H1 (cell line): ENCODE measurements at regions not wholly inside any gene's neighbourhood (a gene's known extent, or its start where the extent isn't known, plus 50 kb on each side); places are given as distances from the start of the nearest gene placed in this dataset.

Experiments used
- CTCF ChIA-PET: fragments of 300-600 bp; sonication (Branson Sonifier 250); formaldehyde crosslinking; loops from one replicate; lab custom pipeline; 2021; ENCODE audit not compliant: partially characterized antibody; lab: Charles Lee
- POLR2A ChIA-PET: fragments of 300-600 bp; sonication (Branson Sonifier 250); formaldehyde crosslinking; loops from one replicate; lab custom pipeline; 2021; ENCODE audit warnings: inconsistent platforms; ENCODE audit not compliant: partially characterized antibody; lab: Charles Lee
- DNase-seq, 2 experiments: peaks; one replicate each; pipeline versions ENCODE4 v3.0.0 to v3.0.0-alpha.2; 2010 to 2022; ENCODE audit warnings: low spot score in 2 of 2, low read depth in 1 of 2, mixed read lengths in 1 of 2
- FAIRE-seq: peaks from 2 replicates; lab custom pipeline; 2011; peaks lifted over from hg19 to GRCh38; lab: Jason Lieb, UNC
- H2AFZ ChIP-seq: 2 replicates; pipeline ENCODE4 v1.8.1; 2012; ENCODE audit warnings: low read length, inconsistent platforms
- H2AK5ac ChIP-seq: 2 replicates; pipeline ENCODE4 v1.6.1; 2013; ENCODE audit warnings: low read depth, low read length
- H2BK120ac ChIP-seq: replicated peaks from 2 replicates; pipeline ENCODE3; 2013; ENCODE audit warnings: low read depth, low read length, inconsistent platforms
- H2BK12ac ChIP-seq: 2 replicates; pipeline ENCODE4 v1.6.1; 2013; ENCODE audit warnings: low read depth, low read length
- H2BK15ac ChIP-seq: 2 replicates; pipeline ENCODE4 v1.6.1; 2013; ENCODE audit warnings: low read length
- H2BK20ac ChIP-seq: 2 replicates; pipeline ENCODE4 v1.6.1; 2013; ENCODE audit warnings: low read length
- H2BK5ac ChIP-seq: 2 replicates; pipeline ENCODE4 v1.6.1; 2013; ENCODE audit warnings: low read depth, low read length
- H3K14ac ChIP-seq: 2 replicates; pipeline ENCODE4 v1.6.1; 2013; ENCODE audit warnings: inconsistent platforms; ENCODE audit not compliant: insufficient read length
- H3K18ac ChIP-seq: 2 replicates; pipeline ENCODE4 v1.6.1; 2013; ENCODE audit warnings: low read length; ENCODE audit errors: extremely low read depth
- H3K23ac ChIP-seq: 2 replicates; pipeline ENCODE4 v1.6.1; 2013; ENCODE audit warnings: inconsistent platforms; ENCODE audit not compliant: insufficient read length
- H3K23me2 ChIP-seq: 2 replicates; pipeline ENCODE4 v1.6.1; 2013; ENCODE audit warnings: low read depth, low read length
- H3K27ac ChIP-seq: 2 replicates; pipeline ENCODE4 v1.6.1; 2011; ENCODE audit warnings: low read depth, low read length, inconsistent platforms
- H3K27me3 ChIP-seq, 4 experiments: replicated peaks in 1 of 4; 1 replicate in 1 of 4; 2 replicates in 3 of 4; pipeline versions ENCODE4 v1.6.1 to v1.8.1; 2011 to 2013; ENCODE audit warnings: low read length in 3 of 4, mild to moderate bottlenecking in 3 of 4, inconsistent platforms in 2 of 4, mixed read lengths in 2 of 4, moderate library complexity in 1 of 4; ENCODE audit not compliant: control insufficient read depth in 3 of 4, insufficient read depth in 3 of 4; ENCODE audit errors: extremely low read depth in 1 of 4
- H3K36me3 ChIP-seq, 4 experiments: 2 replicates each; pipeline versions ENCODE4 v1.6.1 to v1.8.1; 2011 to 2013; ENCODE audit warnings: mild to moderate bottlenecking in 4 of 4, low read length in 3 of 4, moderate library complexity in 2 of 4, control low read depth in 1 of 4, inconsistent platforms in 1 of 4; ENCODE audit not compliant: insufficient read depth in 4 of 4, control insufficient read depth in 2 of 4
- H3K4ac ChIP-seq: replicated peaks from 2 replicates; pipeline ENCODE3; 2013; ENCODE audit warnings: low read length, low read depth, mixed read lengths, inconsistent platforms; ENCODE audit not compliant: insufficient read length
- H3K4me1 ChIP-seq, 4 experiments: replicated peaks in 1 of 4; 1 replicate in 1 of 4; 2 replicates in 3 of 4; pipeline versions ENCODE4 v1.6.1 to v1.8.1; 2011 to 2013; ENCODE audit warnings: low read length in 3 of 4, inconsistent platforms in 2 of 4, mixed read lengths in 1 of 4; ENCODE audit not compliant: insufficient read depth in 4 of 4, control insufficient read depth in 3 of 4
- H3K4me2 ChIP-seq, 2 experiments: 2 replicates each; pipeline versions ENCODE4 v1.6.1 to v1.8.1; 2011 to 2013; ENCODE audit warnings: low read depth in 2 of 2, low read length in 2 of 2, control low read depth in 1 of 2, inconsistent platforms in 1 of 2, mild to moderate bottlenecking in 1 of 2; ENCODE audit not compliant: insufficient read depth in 1 of 2
- H3K4me3 ChIP-seq, 4 experiments: fragments of 200-600, 300-600 bp in 1 of 4; sonication (generic), shearing (Covaris generic), sonication (Bioruptor Twin) in 1 of 4; 2 replicates each; pipeline versions ENCODE4 v1.5.1 to v1.8.1; 2011 to 2016; ENCODE audit warnings: low read length in 4 of 4, low read depth in 3 of 4, control low read depth in 2 of 4, inconsistent platforms in 2 of 4, mild to moderate bottlenecking in 2 of 4, mixed read lengths in 1 of 4, moderate library complexity in 1 of 4; ENCODE audit not compliant: insufficient read depth in 2 of 4; ENCODE audit errors: extremely low read depth in 1 of 4
- H3K56ac ChIP-seq: replicated peaks from 2 replicates; pipeline ENCODE3; 2013; ENCODE audit warnings: low read depth, mild to moderate bottlenecking, mixed read lengths, low read length, inconsistent platforms; ENCODE audit not compliant: insufficient read length
- H3K79me1 ChIP-seq: 2 replicates; pipeline ENCODE4 v1.6.1; 2013; ENCODE audit warnings: low read depth, low read length, control low read depth
- H3K79me2 ChIP-seq, 2 experiments: 2 replicates each; pipeline versions ENCODE4 v1.6.1 to v1.8.1; 2012 to 2013; ENCODE audit warnings: low read length in 2 of 2, mild to moderate bottlenecking in 2 of 2, inconsistent platforms in 1 of 2; ENCODE audit not compliant: insufficient read depth in 2 of 2, control insufficient read depth in 1 of 2
- H3K9ac ChIP-seq, 4 experiments: replicated peaks in 1 of 4; 1 replicate in 1 of 4; 2 replicates in 3 of 4; pipeline versions ENCODE4 v1.6.1 to v1.8.1; 2011 to 2013; ENCODE audit warnings: low read depth in 3 of 4, low read length in 3 of 4, control low read depth in 2 of 4, mild to moderate bottlenecking in 2 of 4, moderate library complexity in 2 of 4, inconsistent platforms in 1 of 4; ENCODE audit errors: extremely low read depth in 1 of 4
- H3K9me3 ChIP-seq, 2 experiments: 2 replicates each; pipeline versions ENCODE4 v1.6.1 to v1.8.1; 2012 to 2013; ENCODE audit warnings: mild to moderate bottlenecking in 2 of 2, moderate library complexity in 2 of 2, control low read depth in 1 of 2, inconsistent platforms in 1 of 2, low read depth in 1 of 2, low read length in 1 of 2, mixed read lengths in 1 of 2; ENCODE audit not compliant: insufficient read depth in 2 of 2
- H4K20me1 ChIP-seq, 2 experiments: replicated peaks in 1 of 2; 2 replicates each; pipeline versions ENCODE3 to v1.8.1; 2011 to 2013; ENCODE audit warnings: inconsistent platforms in 2 of 2, low read length in 2 of 2, mild to moderate bottlenecking in 1 of 2; ENCODE audit not compliant: insufficient read depth in 2 of 2, control insufficient read depth in 1 of 2
- H4K5ac ChIP-seq: 2 replicates; pipeline ENCODE4 v1.6.1; 2013; ENCODE audit warnings: low read length, low read depth, mixed read lengths, inconsistent platforms; ENCODE audit not compliant: insufficient read length
- H4K8ac ChIP-seq: 2 replicates; pipeline ENCODE4 v1.8.0; 2013; ENCODE audit warnings: mild to moderate bottlenecking, moderate library complexity, low read length, inconsistent platforms; ENCODE audit not compliant: insufficient read depth; ENCODE audit errors: extremely low read depth
- H4K91ac ChIP-seq: replicated peaks from 2 replicates; pipeline ENCODE3; 2013; ENCODE audit warnings: low read length, mixed read lengths, inconsistent platforms; ENCODE audit not compliant: insufficient read length
- ATF2 ChIP-seq: IDR thresholded peaks from 2 replicates; pipeline ENCODE4 v1.6.1; 2012; ENCODE audit warnings: low read length, inconsistent platforms
- CBX5 ChIP-seq: fragments of 300-800, 300-1000 bp; sonication (generic); IDR thresholded peaks from 2 replicates; pipeline ENCODE4 v1.7.1; 2016; ENCODE audit warnings: antibody characterized with exemption, low read length, low read depth
- EP300 ChIP-seq, 2 experiments: IDR thresholded peaks; 1 replicate in 1 of 2; 2 replicates in 1 of 2; pipeline ENCODE4 v1.6.1; 2011 to 2012; ENCODE audit warnings: low read depth in 2 of 2, low read length in 2 of 2, mild to moderate bottlenecking in 2 of 2, borderline replicate concordance in 1 of 2, inconsistent platforms in 1 of 2, moderate library complexity in 1 of 2
- GTF2F1 ChIP-seq: IDR thresholded peaks from 2 replicates; pipeline ENCODE4 v1.6.1; 2012; ENCODE audit warnings: low read depth, low read length, improper control_type of control experiment, borderline replicate concordance
- HDAC2 ChIP-seq, 2 experiments: fragments of 300-600 bp in 1 of 2; sonication (generic) in 1 of 2; IDR thresholded peaks; 2 replicates each; pipeline ENCODE4 v1.6.1; 2011 to 2012; ENCODE audit warnings: low read depth in 2 of 2, low read length in 2 of 2, mild to moderate bottlenecking in 2 of 2, moderate library complexity in 2 of 2, borderline replicate concordance in 1 of 2, inconsistent platforms in 1 of 2
- KDM4A ChIP-seq: IDR thresholded peaks from one replicate; pipeline ENCODE4 v1.7.1; 2012; ENCODE audit warnings: low read depth, mild to moderate bottlenecking, moderate library complexity, low read length, inconsistent platforms; ENCODE audit not compliant: severe bottlenecking
- KDM5A ChIP-seq: fragments of 200-600 bp; IDR thresholded peaks from 2 replicates; pipeline ENCODE4 v1.7.1; 2012; ENCODE audit warnings: mild to moderate bottlenecking, low read length, inconsistent platforms, mixed read lengths
- SIN3A ChIP-seq, 2 experiments: IDR thresholded peaks in 1 of 2; conservative IDR thresholded peaks in 1 of 2; 2 replicates each; pipeline ENCODE4 v1.6.1; 2011 to 2012; ENCODE audit warnings: low read length in 2 of 2, improper control_type of control experiment in 1 of 2, low read depth in 1 of 2, mild to moderate bottlenecking in 1 of 2
- TBP ChIP-seq: IDR thresholded peaks from 2 replicates; pipeline ENCODE4 v1.6.1; 2011; ENCODE audit warnings: low read depth, low read length, improper control_type of control experiment
- WGBS, 2 experiments: shearing (Covaris generic) in 1 of 2; methylation state at CpG; one replicate each; pipeline versions ENCODE4 v1.1.6 to v1.1.7; 2013 to 2015; ENCODE audit warnings: low lambda C conversion rate in 2 of 2, mixed read lengths in 2 of 2, inconsistent platforms in 1 of 2, low coverage in 1 of 2, missing lambda C conversion rate in 1 of 2; ENCODE audit not compliant: insufficient replicate concordance in 2 of 2, insufficient coverage in 1 of 2, insufficient read length in 1 of 2; ENCODE audit errors: extremely low coverage in 1 of 2, missing lambda C conversion rate in 1 of 2; 5-methylcytosine and 5-hydroxymethylcytosine counted together

GRCh38 chr9:16245756-16246440, 624.6 kb downstream of the BNC2 start:
- H3K27me3 ChIP-seq, result no peaks in the 10 kb centered on the region
- H3K4ac ChIP-seq, result no peak overlapping the region
- H2AFZ ChIP-seq, result no peak overlapping the region
- H3K36me3 ChIP-seq, result no peaks in the 10 kb centered on the region
- no peaks in the 10 kb centered on the region for H3K9me3 ChIP-seq
- H2BK12ac ChIP-seq, result no peak overlapping the region
- H3K56ac ChIP-seq, result no peak overlapping the region
- H2BK5ac ChIP-seq, result no peak overlapping the region
- no peak overlapping the region for H2BK120ac ChIP-seq
- DNase-seq, result no peak
- H3K9ac ChIP-seq, result no peak overlapping the region
- H3K79me1 ChIP-seq, result no peaks in the 10 kb centered on the region
- H3K23ac ChIP-seq, result no peak overlapping the region
- ChIA-PET POLR2A (no interaction called here), CTCF (interaction anchor here (0.7 to 4.0 kb wide), 5 partner anchors 8 to 238 kb away, joined by 3 to 29 read pairs (median 3); no protein-coding TSS in a partner anchor)
- H2BK20ac ChIP-seq, result no peak overlapping the region
- no peak overlapping the region for H4K5ac ChIP-seq
- no peak overlapping the region for H3K27ac ChIP-seq
- 88% methylated on average over 1 of the region's 1 CpG; no CpG with 5 or more reads in 1 of the 2 experiments for WGBS, 2 experiments
- no peak for FAIRE-seq
- H3K18ac ChIP-seq, result no peak overlapping the region
- H3K14ac ChIP-seq, result no peak overlapping the region
- TF ChIP-seq SIN3A (conservative IDR thresholded peaks at IDR 0.05 in 1 of 2, IDR thresholded peaks at IDR 0.05 in 1 of 2; ENCODE audit: low read depth in 1 of 2, low read length in 2 of 2), result no peak
- no peak for TF ChIP-seq ATF2
- no peak for TF ChIP-seq KDM5A
- TF ChIP-seq KDM4A, result no peak
- no peak for TF ChIP-seq TBP
- no peak for TF ChIP-seq CBX5
- no peak for TF ChIP-seq EP300 (IDR thresholded peaks at IDR 0.05; ENCODE audit: borderline replicate concordance in 1 of 2, low read depth in 2 of 2, low read length in 2 of 2)
- no peak for TF ChIP-seq GTF2F1
- TF ChIP-seq HDAC2 (IDR thresholded peaks at IDR 0.05; ENCODE audit: borderline replicate concordance in 1 of 2, low read depth in 2 of 2, low read length in 2 of 2), result no peak
- H4K20me1 ChIP-seq, result no peaks in the 10 kb centered on the region
- H3K23me2 ChIP-seq, result peaks cover 2% of the 10 kb centered on the region; the same call in 1 of the 2 replicates
- no peak overlapping the region for H2AK5ac ChIP-seq
- H3K79me2 ChIP-seq, result no peaks in the 10 kb centered on the region
- H3K4me2 ChIP-seq, result no peak overlapping the region
- H3K4me1 ChIP-seq, result peaks cover 0 to 9% (median 0%) of the 10 kb centered on the region in 4 experiments; a peak in 3 of 7 replicates
- no peak overlapping the region for H4K91ac ChIP-seq
- H2BK15ac ChIP-seq, result no peak overlapping the region
- no peak overlapping the region for H3K4me3 ChIP-seq
- no peak overlapping the region for H4K8ac ChIP-seq
